22Rv1 (cell line): ENCODE measurements at regions not wholly inside any gene's neighbourhood (a gene's known extent, or its start where the extent isn't known, plus 50 kb on each side); places are given as distances from the start of the nearest gene placed in this dataset.

Experiments used
- ZFX ChIP-seq: fragments of 450-650 bp; IDR thresholded peaks from 2 replicates; pipeline ENCODE4 v1.6.1; 2017; ENCODE audit warnings: antibody characterized with exemption, borderline replicate concordance
- TF ChIP-seq, protein P1 (sequence below): fragments of 450-650 bp; IDR thresholded peaks from 2 replicates; pipeline ENCODE4 v1.5.1; 2017; ENCODE audit warnings: mild to moderate bottlenecking

DNA sequence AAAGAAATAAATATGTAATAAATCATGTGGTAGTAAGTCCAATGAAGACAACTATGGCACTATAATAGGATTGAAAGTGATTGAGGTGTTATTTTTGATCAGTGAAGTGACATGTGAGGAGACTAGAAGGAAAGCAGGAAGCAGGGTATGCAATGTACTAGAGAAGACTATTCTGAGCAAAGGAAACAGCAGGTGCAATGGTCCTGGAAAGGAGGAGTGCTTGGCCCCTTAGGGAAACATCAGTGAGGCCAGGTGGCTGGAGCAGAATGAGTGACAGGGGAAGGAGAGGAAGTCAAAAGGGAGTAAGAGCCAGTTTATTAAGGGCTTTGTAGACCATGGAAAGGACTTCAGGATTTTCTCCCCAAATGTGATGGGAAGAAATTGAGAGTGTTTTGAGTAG lies 207.6 kb upstream of the HCCS start:
- TF ChIP-seq, protein P1, sequence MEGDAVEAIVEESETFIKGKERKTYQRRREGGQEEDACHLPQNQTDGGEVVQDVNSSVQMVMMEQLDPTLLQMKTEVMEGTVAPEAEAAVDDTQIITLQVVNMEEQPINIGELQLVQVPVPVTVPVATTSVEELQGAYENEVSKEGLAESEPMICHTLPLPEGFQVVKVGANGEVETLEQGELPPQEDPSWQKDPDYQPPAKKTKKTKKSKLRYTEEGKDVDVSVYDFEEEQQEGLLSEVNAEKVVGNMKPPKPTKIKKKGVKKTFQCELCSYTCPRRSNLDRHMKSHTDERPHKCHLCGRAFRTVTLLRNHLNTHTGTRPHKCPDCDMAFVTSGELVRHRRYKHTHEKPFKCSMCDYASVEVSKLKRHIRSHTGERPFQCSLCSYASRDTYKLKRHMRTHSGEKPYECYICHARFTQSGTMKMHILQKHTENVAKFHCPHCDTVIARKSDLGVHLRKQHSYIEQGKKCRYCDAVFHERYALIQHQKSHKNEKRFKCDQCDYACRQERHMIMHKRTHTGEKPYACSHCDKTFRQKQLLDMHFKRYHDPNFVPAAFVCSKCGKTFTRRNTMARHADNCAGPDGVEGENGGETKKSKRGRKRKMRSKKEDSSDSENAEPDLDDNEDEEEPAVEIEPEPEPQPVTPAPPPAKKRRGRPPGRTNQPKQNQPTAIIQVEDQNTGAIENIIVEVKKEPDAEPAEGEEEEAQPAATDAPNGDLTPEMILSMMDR: no peak
- TF ChIP-seq ZFX: no peak
